HepG2 (cell line): ENCODE measurements at regions not wholly inside any gene's neighbourhood (a gene's known extent, or its start where the extent isn't known, plus 50 kb on each side); places are given as distances from the start of the nearest gene placed in this dataset.

ENCODE experiments used
- CCAR2 ChIP-seq: fragments of 200-400 bp; formaldehyde crosslinking; optimal IDR thresholded peaks from 2 replicates; pipeline ENCODE3; 2018; ENCODE audit warnings: low read depth, mild to moderate bottlenecking, low read length, moderate library complexity
- FOXJ3 ChIP-seq: sonication (generic); formaldehyde crosslinking; IDR thresholded peaks from 2 replicates; pipeline ENCODE4 v1.4.0; 2020; ENCODE audit warnings: missing genetic modification reagents, mild to moderate bottlenecking, borderline replicate concordance
- MED13 ChIP-seq: sonication (generic); formaldehyde crosslinking; IDR thresholded peaks from 2 replicates; pipeline ENCODE4 v1.5.0; 2020; ENCODE audit warnings: missing genetic modification reagents
- NCOA1 ChIP-seq: sonication (generic); formaldehyde crosslinking; IDR thresholded peaks from 2 replicates; pipeline ENCODE4 v1.9.0; 2021; ENCODE audit warnings: missing genetic modification reagents
- POLR2A ChIP-seq, 2 experiments: IDR thresholded peaks; 2 replicates each; pipeline ENCODE4 v1.6.1; 2011; ENCODE audit warnings: low read depth in 2 of 2, low read length in 2 of 2, mild to moderate bottlenecking in 1 of 2, moderate library complexity in 1 of 2; ENCODE audit not compliant: insufficient read depth in 1 of 2
- RBM39 ChIP-seq: fragments of 200-400 bp; formaldehyde crosslinking; IDR thresholded peaks from one replicate; pipeline ENCODE4 v1.6.1; 2018; ENCODE audit warnings: antibody characterized with exemption, mild to moderate bottlenecking, low read depth, low read length; ENCODE audit not compliant: poor library complexity, severe bottlenecking
- RFXAP ChIP-seq: sonication (generic); formaldehyde crosslinking; IDR thresholded peaks from 2 replicates; pipeline ENCODE4 v1.4.0; 2020; ENCODE audit warnings: missing genetic modification reagents, borderline replicate concordance
- SMC3 ChIP-seq: IDR thresholded peaks from 2 replicates; pipeline ENCODE4 v1.6.1; 2011; ENCODE audit warnings: low read length, improper control_type of control experiment
- ZBTB49 ChIP-seq: sonication (generic); formaldehyde crosslinking; IDR thresholded peaks from 2 replicates; pipeline ENCODE4 v1.4.0; 2020; ENCODE audit warnings: missing genetic modification reagents, borderline replicate concordance
- ZNF24 ChIP-seq: fragments of 450-650 bp; IDR thresholded peaks from 2 replicates; pipeline ENCODE4 v1.6.1; 2017; ENCODE audit warnings: antibody characterized with exemption, mild to moderate bottlenecking
- ZNF331 ChIP-seq: sonication (generic); formaldehyde crosslinking; IDR thresholded peaks from 2 replicates; pipeline ENCODE4 v1.4.0; 2020; ENCODE audit warnings: missing genetic modification reagents
- ZNF678 ChIP-seq: sonication (generic); formaldehyde crosslinking; IDR thresholded peaks from 2 replicates; pipeline ENCODE4 v1.4.0; 2020; ENCODE audit warnings: mild to moderate bottlenecking, missing genetic modification reagents
- TF ChIP-seq, protein P1 (sequence below): sonication (generic); formaldehyde crosslinking; conservative IDR thresholded peaks from 2 replicates; pipeline ENCODE4 v1.4.0; 2020; ENCODE audit warnings: missing genetic modification reagents
- TF ChIP-seq, protein P2 (sequence below): sonication (generic); formaldehyde crosslinking; IDR thresholded peaks from 2 replicates; pipeline ENCODE4 v1.8.0; 2022; ENCODE audit warnings: low read depth, missing genetic modification reagents

GRCh38 chr22:27228771-27229170 is 571.4 kb downstream of the MIAT start:
- TF ChIP-seq SMC3 (no peak), RFXAP (CRISPR knock-in tag) (no peak), FOXJ3 (CRISPR knock-in tag) (no peak), ZNF24 (no peak), ZNF678 (no peak), POLR2A (IDR thresholded peaks at IDR 0.05; ENCODE audit: insufficient read depth in 1 of 2, low read depth in 2 of 2, low read length in 2 of 2) (no peak), CCAR2 (no peak), ZNF331 (CRISPR knock-in tag) (no peak), RBM39 (no peak), NCOA1 (CRISPR knock-in tag) (no peak), ZBTB49 (CRISPR knock-in tag) (no peak), MED13 (CRISPR knock-in tag) (no peak)
- TF ChIP-seq, protein P1, sequence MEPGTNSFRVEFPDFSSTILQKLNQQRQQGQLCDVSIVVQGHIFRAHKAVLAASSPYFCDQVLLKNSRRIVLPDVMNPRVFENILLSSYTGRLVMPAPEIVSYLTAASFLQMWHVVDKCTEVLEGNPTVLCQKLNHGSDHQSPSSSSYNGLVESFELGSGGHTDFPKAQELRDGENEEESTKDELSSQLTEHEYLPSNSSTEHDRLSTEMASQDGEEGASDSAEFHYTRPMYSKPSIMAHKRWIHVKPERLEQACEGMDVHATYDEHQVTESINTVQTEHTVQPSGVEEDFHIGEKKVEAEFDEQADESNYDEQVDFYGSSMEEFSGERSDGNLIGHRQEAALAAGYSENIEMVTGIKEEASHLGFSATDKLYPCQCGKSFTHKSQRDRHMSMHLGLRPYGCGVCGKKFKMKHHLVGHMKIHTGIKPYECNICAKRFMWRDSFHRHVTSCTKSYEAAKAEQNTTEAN = no peak
- TF ChIP-seq, protein P2, sequence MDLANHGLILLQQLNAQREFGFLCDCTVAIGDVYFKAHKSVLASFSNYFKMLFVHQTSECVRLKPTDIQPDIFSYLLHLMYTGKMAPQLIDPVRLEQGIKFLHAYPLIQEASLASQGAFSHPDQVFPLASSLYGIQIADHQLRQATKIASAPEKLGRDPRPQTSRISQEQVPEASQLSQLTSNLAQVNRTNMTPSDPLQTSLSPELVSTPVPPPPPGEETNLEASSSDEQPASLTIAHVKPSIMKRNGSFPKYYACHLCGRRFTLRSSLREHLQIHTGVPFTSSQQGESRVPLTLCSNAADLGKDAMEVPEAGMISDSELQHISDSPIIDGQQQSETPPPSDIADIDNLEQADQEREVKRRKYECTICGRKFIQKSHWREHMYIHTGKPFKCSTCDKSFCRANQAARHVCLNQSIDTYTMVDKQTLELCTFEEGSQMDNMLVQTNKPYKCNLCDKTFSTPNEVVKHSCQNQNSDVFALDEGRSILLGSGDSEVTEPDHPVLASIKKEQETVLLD (CRISPR knock-in tag) = no peak
